Tibial nerve (tissue), 3 donors: ENCODE measurements at regions not wholly inside any gene's neighbourhood (a gene's known extent, or its start where the extent isn't known, plus 50 kb on each side); places are given as distances from the start of the nearest gene placed in this dataset.

Source experiments
- POLR2A ChIP-seq, 2 donors: fragments of 450-650 bp; IDR thresholded peaks; one replicate each; pipeline ENCODE4 v1.6.1; 2017; ENCODE audit warnings: antibody characterized with exemption in 2 of 2, mild to moderate bottlenecking in 2 of 2, moderate library complexity in 2 of 2
- TF ChIP-seq, protein P1 (sequence below), 5 experiments: fragments of 200-600 bp in 3 of 5; fragments of 450-650 bp in 2 of 5; sonication (generic) in 3 of 5; IDR thresholded peaks; one replicate each; pipeline ENCODE4 v1.5.1; 2016 to 2019; ENCODE audit warnings: antibody characterized with exemption in 5 of 5, mild to moderate bottlenecking in 3 of 5, moderate library complexity in 2 of 5

DNA sequence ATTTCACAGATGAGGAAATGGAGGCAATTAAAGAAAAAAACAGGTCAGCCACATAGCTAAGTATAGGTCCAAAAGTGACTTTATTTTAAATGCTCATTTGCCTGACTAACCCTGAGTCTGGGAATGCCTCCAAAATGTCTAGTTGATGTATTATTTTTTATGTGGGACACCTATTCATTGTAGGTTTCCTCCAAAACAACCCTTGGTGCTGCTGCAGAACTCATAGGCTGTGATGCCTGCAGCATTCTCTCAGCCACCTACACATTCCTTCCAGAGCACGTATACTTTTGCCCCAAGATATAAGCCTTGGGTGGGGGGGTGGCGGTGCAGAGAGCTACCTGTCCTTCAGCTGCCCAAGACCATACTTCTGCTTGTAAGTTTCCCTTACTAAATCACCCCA lies 77.4 kb downstream of the MSX2 start:
- TF ChIP-seq, protein P1, sequence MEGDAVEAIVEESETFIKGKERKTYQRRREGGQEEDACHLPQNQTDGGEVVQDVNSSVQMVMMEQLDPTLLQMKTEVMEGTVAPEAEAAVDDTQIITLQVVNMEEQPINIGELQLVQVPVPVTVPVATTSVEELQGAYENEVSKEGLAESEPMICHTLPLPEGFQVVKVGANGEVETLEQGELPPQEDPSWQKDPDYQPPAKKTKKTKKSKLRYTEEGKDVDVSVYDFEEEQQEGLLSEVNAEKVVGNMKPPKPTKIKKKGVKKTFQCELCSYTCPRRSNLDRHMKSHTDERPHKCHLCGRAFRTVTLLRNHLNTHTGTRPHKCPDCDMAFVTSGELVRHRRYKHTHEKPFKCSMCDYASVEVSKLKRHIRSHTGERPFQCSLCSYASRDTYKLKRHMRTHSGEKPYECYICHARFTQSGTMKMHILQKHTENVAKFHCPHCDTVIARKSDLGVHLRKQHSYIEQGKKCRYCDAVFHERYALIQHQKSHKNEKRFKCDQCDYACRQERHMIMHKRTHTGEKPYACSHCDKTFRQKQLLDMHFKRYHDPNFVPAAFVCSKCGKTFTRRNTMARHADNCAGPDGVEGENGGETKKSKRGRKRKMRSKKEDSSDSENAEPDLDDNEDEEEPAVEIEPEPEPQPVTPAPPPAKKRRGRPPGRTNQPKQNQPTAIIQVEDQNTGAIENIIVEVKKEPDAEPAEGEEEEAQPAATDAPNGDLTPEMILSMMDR (IDR thresholded peaks at IDR 0.05): no peak
- no peak for TF ChIP-seq POLR2A (IDR thresholded peaks at IDR 0.05)
